Natural killer cell (primary cell): ENCODE measurements at regions not wholly inside any gene's neighbourhood (a gene's known extent, or its start where the extent isn't known, plus 50 kb on each side); places are given as distances from the start of the nearest gene placed in this dataset.
"Not testable (repeated sequence)": the region's sequence is repeated elsewhere in the genome, so short reads cannot be mapped to it uniquely, and the experiment has no call there.

Experiments used
- ATAC-seq, 3 donors: fragments of 150-1000 bp in 2 of 3; fragments of 200-7000 bp in 1 of 3; cut with Tn5 transposase; 1 replicate in 1 of 3; 2 replicates in 2 of 3; pipeline ENCODE4 v1.10.0; 2021; ENCODE audit warnings: mild to moderate bottlenecking in 2 of 3, moderate library complexity in 2 of 3
- DNase-seq, 2 donors: peaks; one replicate each; pipeline versions ENCODE4 v3.0.0 to v3.0.0-alpha.2; 2013 to 2021; ENCODE audit warnings: mixed read lengths in 1 of 2
- H3K27ac ChIP-seq: one replicate; pipeline ENCODE4 v1.5.1; 2013; ENCODE audit warnings: mild to moderate bottlenecking, low read length
- H3K27me3 ChIP-seq: one replicate; pipeline ENCODE4 v1.6.1; 2013; ENCODE audit warnings: low read length; ENCODE audit not compliant: control insufficient read depth, insufficient read depth
- H3K36me3 ChIP-seq: one replicate; pipeline ENCODE4 v1.6.1; 2013; ENCODE audit warnings: low read length; ENCODE audit not compliant: control insufficient read depth, insufficient read depth
- H3K4me1 ChIP-seq: one replicate; pipeline ENCODE4 v1.6.1; 2013; ENCODE audit warnings: low read length; ENCODE audit not compliant: control insufficient read depth, insufficient read depth
- H3K4me3 ChIP-seq: one replicate; pipeline ENCODE4 v1.5.1; 2013; ENCODE audit warnings: low read length
- H3K9me3 ChIP-seq: one replicate; pipeline ENCODE4 v1.6.1; 2013; ENCODE audit warnings: low read length; ENCODE audit not compliant: control insufficient read depth, insufficient read depth
- H3K27ac Mint-ChIP-seq, 2 donors: one replicate each; pipeline ENCODE4 v1.8.0; 2022; ENCODE audit warnings: mild to moderate bottlenecking in 2 of 2, mixed read lengths in 2 of 2, moderate library complexity in 1 of 2
- H3K27me3 Mint-ChIP-seq, 2 donors: one replicate each; pipeline ENCODE4 v1.8.0; 2022; ENCODE audit warnings: low read depth in 2 of 2, mixed read lengths in 2 of 2
- H3K36me3 Mint-ChIP-seq: one replicate; pipeline ENCODE4 v1.8.0; 2022; ENCODE audit warnings: mixed read lengths
- H3K4me1 Mint-ChIP-seq, 2 donors: one replicate each; pipeline ENCODE4 v1.8.0; 2022; ENCODE audit warnings: mixed read lengths in 2 of 2
- H3K4me3 Mint-ChIP-seq: one replicate; pipeline ENCODE4 v1.8.0; 2022; ENCODE audit warnings: mild to moderate bottlenecking, moderate library complexity, mixed read lengths
- H3K9me3 Mint-ChIP-seq, 2 donors: one replicate each; pipeline ENCODE4 v1.8.0; 2022; ENCODE audit warnings: mixed read lengths in 2 of 2
- WGBS: methylation state at CpG from one replicate; pipeline ENCODE4 v1.1.7; 2013; ENCODE audit warnings: missing lambda C conversion rate; ENCODE audit not compliant: insufficient coverage; 5-methylcytosine and 5-hydroxymethylcytosine counted together
- intact Hi-C: fragments of 100-400 bp; cut with micrococcal nuclease; formaldehyde crosslinking; loops from one replicate; pipeline ENCODE4 v1.14.2; 2022

- H3K4me3 ChIP-seq, H3K27ac ChIP-seq, DNase-seq, H3K4me3 Mint-ChIP-seq, H3K27me3 Mint-ChIP-seq, H3K36me3 Mint-ChIP-seq, H3K27me3 ChIP-seq, H3K36me3 ChIP-seq, H3K9me3 ChIP-seq, ATAC-seq, intact Hi-C loops, H3K4me1 Mint-ChIP-seq, H3K27ac Mint-ChIP-seq, H3K9me3 Mint-ChIP-seq, H3K4me1 ChIP-seq: not testable (repeated sequence)
- no CpG with 5 or more reads among the region's 3 CpGs for WGBS
These were observed 152.9 kb upstream of the HSFY1 start for GRCh38 chrY:18393633-18394032.

- H3K27me3 ChIP-seq, H3K27ac Mint-ChIP-seq, H3K27ac ChIP-seq, H3K9me3 Mint-ChIP-seq, H3K36me3 ChIP-seq, H3K36me3 Mint-ChIP-seq, H3K4me1 Mint-ChIP-seq, intact Hi-C loops, H3K4me3 ChIP-seq, H3K4me1 ChIP-seq, ATAC-seq, DNase-seq, H3K4me3 Mint-ChIP-seq, H3K9me3 ChIP-seq, H3K27me3 Mint-ChIP-seq: not testable (repeated sequence)
These were observed 125.7 kb upstream of the HSFY1 start for GRCh38 chrY:18420846-18421245.

GRCh38 chrY:18421457-18421856, 125.1 kb upstream of the HSFY1 start:
- H3K27ac Mint-ChIP-seq, H3K4me1 Mint-ChIP-seq, H3K4me3 Mint-ChIP-seq, H3K27ac ChIP-seq, H3K4me1 ChIP-seq, H3K4me3 ChIP-seq, H3K9me3 ChIP-seq, intact Hi-C loops, H3K36me3 ChIP-seq, H3K27me3 Mint-ChIP-seq, H3K9me3 Mint-ChIP-seq, DNase-seq, H3K27me3 ChIP-seq, H3K36me3 Mint-ChIP-seq: not testable (repeated sequence)
- peak in 1 of 3 donors; percentile 71 for ATAC-seq
- no CpG with 5 or more reads among the region's 1 CpG for WGBS

- H3K27me3 Mint-ChIP-seq, H3K36me3 ChIP-seq, H3K9me3 ChIP-seq, H3K4me3 ChIP-seq, H3K27me3 ChIP-seq, H3K27ac Mint-ChIP-seq, DNase-seq, H3K9me3 Mint-ChIP-seq, H3K27ac ChIP-seq, H3K4me1 Mint-ChIP-seq, intact Hi-C loops, H3K4me3 Mint-ChIP-seq, H3K36me3 Mint-ChIP-seq, H3K4me1 ChIP-seq: not testable (repeated sequence)
- no CpG with 5 or more reads among the region's 16 CpGs for WGBS
- peak in 2 of 3 donors; percentile 53 to 68 for ATAC-seq
These were observed 122.4 kb upstream of the HSFY1 start for GRCh38 chrY:18423970-18424608.

GRCh38 chrY:18433540-18433939, 113.0 kb upstream of the HSFY1 start:
- H3K4me3 ChIP-seq, H3K36me3 Mint-ChIP-seq, H3K9me3 ChIP-seq, H3K36me3 ChIP-seq, H3K9me3 Mint-ChIP-seq, H3K27ac Mint-ChIP-seq, H3K4me3 Mint-ChIP-seq, H3K4me1 ChIP-seq, DNase-seq, H3K27ac ChIP-seq, H3K27me3 ChIP-seq, ATAC-seq, H3K27me3 Mint-ChIP-seq, H3K4me1 Mint-ChIP-seq, intact Hi-C loops: not testable (repeated sequence)
- WGBS: no CpG with 5 or more reads among the region's 3 CpGs

GRCh38 chrY:18445853-18446252, 100.7 kb upstream of the HSFY1 start:
- H3K27ac ChIP-seq, H3K9me3 Mint-ChIP-seq, H3K9me3 ChIP-seq, H3K27me3 ChIP-seq, intact Hi-C loops, H3K4me1 Mint-ChIP-seq, H3K4me3 Mint-ChIP-seq, H3K4me3 ChIP-seq, DNase-seq, H3K27ac Mint-ChIP-seq, H3K27me3 Mint-ChIP-seq, H3K4me1 ChIP-seq, H3K36me3 ChIP-seq, H3K36me3 Mint-ChIP-seq: not testable (repeated sequence)
- peak in 2 of 3 donors; percentile 39 to 77 for ATAC-seq
- WGBS: no CpG with 5 or more reads among the region's 11 CpGs

- ATAC-seq: not testable (repeated sequence)
These were observed 93.7 kb upstream of the HSFY1 start for GRCh38 chrY:18452815-18453214.

GRCh38 chrY:18459136-18459535, 87.4 kb upstream of the HSFY1 start:
- no CpG with 5 or more reads among the region's 3 CpGs for WGBS

More at GRCh38 chrY:18452815-18453214, 93.7 kb upstream of the HSFY1 start:
- H3K27ac Mint-ChIP-seq, H3K36me3 ChIP-seq, H3K4me1 Mint-ChIP-seq, H3K9me3 ChIP-seq, H3K4me3 Mint-ChIP-seq, H3K27me3 ChIP-seq, H3K4me3 ChIP-seq, H3K4me1 ChIP-seq, H3K27ac ChIP-seq, H3K27me3 Mint-ChIP-seq, H3K36me3 Mint-ChIP-seq, DNase-seq, H3K9me3 Mint-ChIP-seq, intact Hi-C loops: not testable (repeated sequence)
- WGBS: no CpG with 5 or more reads among the region's 3 CpGs

More at GRCh38 chrY:18459136-18459535, 87.4 kb upstream of the HSFY1 start:
- H3K36me3 Mint-ChIP-seq, H3K4me3 ChIP-seq, H3K9me3 Mint-ChIP-seq, H3K27me3 ChIP-seq, H3K27ac ChIP-seq, H3K4me1 ChIP-seq, H3K4me1 Mint-ChIP-seq, H3K27me3 Mint-ChIP-seq, intact Hi-C loops, DNase-seq, H3K4me3 Mint-ChIP-seq, ATAC-seq, H3K9me3 ChIP-seq, H3K27ac Mint-ChIP-seq, H3K36me3 ChIP-seq: not testable (repeated sequence)
